HFFc6 (cell line): ENCODE measurements at regions not wholly inside any gene's neighbourhood (a gene's known extent, or its start where the extent isn't known, plus 50 kb on each side); places are given as distances from the start of the nearest gene placed in this dataset.

Source experiments
- DNase-seq: peaks from one replicate; pipeline ENCODE4 v3.0.0-alpha.2; 2018
- H3K27ac Mint-ChIP-seq: 2 replicates; pipeline ENCODE4 v1.8.0; 2020; ENCODE audit warnings: mild to moderate bottlenecking, mixed read lengths
- H3K27me3 Mint-ChIP-seq: 2 replicates; pipeline ENCODE4 v1.8.0; 2021; ENCODE audit warnings: mild to moderate bottlenecking, moderate library complexity, mixed read lengths; ENCODE audit not compliant: insufficient read depth
- H3K36me3 Mint-ChIP-seq: 2 replicates; pipeline ENCODE4 v1.8.0; 2021; ENCODE audit warnings: low read depth, mixed read lengths
- H3K4me1 Mint-ChIP-seq: 2 replicates; pipeline ENCODE4 v1.8.0; 2020; ENCODE audit warnings: low read depth, mixed read lengths
- H3K4me3 Mint-ChIP-seq: 2 replicates; pipeline ENCODE4 v1.8.0; 2020; ENCODE audit warnings: mild to moderate bottlenecking, moderate library complexity, mixed read lengths
- H3K9me3 Mint-ChIP-seq: 2 replicates; pipeline ENCODE4 v1.8.0; 2020; ENCODE audit warnings: mild to moderate bottlenecking, mixed read lengths
- TF ChIP-seq, protein P1 (sequence below): fragments of 200-600 bp; sonication (generic); IDR thresholded peaks from 2 replicates; pipeline ENCODE4 v1.5.0; 2021; ENCODE audit warnings: antibody characterized with exemption, mild to moderate bottlenecking

GRCh38 chr10:78654047-78654590, 414.6 kb upstream of the ZMIZ1 start:
- no peaks in the 10 kb centered on the region for H3K36me3 Mint-ChIP-seq
- peaks cover 10% of the 10 kb centered on the region for H3K4me1 Mint-ChIP-seq
- no peak overlapping the region for H3K4me3 Mint-ChIP-seq
- peaks cover 23% of the 10 kb centered on the region for H3K27me3 Mint-ChIP-seq
- H3K9me3 Mint-ChIP-seq, result no peaks in the 10 kb centered on the region
- no peak for DNase-seq
- TF ChIP-seq, protein P1, sequence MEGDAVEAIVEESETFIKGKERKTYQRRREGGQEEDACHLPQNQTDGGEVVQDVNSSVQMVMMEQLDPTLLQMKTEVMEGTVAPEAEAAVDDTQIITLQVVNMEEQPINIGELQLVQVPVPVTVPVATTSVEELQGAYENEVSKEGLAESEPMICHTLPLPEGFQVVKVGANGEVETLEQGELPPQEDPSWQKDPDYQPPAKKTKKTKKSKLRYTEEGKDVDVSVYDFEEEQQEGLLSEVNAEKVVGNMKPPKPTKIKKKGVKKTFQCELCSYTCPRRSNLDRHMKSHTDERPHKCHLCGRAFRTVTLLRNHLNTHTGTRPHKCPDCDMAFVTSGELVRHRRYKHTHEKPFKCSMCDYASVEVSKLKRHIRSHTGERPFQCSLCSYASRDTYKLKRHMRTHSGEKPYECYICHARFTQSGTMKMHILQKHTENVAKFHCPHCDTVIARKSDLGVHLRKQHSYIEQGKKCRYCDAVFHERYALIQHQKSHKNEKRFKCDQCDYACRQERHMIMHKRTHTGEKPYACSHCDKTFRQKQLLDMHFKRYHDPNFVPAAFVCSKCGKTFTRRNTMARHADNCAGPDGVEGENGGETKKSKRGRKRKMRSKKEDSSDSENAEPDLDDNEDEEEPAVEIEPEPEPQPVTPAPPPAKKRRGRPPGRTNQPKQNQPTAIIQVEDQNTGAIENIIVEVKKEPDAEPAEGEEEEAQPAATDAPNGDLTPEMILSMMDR, result no peak
- no peak overlapping the region for H3K27ac Mint-ChIP-seq

DNA sequence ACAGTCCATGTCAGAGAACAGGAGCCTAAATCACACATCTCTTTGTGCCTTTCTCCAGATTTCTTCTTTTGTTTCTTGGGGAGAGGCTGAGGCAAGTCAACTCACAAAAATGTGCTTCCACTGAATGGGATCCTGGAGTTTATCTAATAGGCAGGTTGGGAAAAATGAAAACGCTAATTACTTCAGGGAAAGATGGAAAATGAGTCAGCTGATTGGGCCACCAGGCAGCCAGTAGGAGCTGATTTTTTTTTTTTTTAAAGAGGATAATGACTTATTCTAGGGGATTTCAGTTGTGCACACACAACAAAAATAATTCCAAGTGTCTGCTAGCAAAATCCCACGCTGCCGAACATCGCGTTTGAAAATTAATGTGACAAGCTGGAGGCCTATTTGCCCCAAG, 412.8 kb upstream of the ZMIZ1 start:
- Mint-ChIP-seq H3K4me3 (no peak overlapping the region), H3K9me3 (no peaks in the 10 kb centered on the region), H3K27ac (no peak overlapping the region), H3K27me3 (peaks cover 19% of the 10 kb centered on the region), H3K36me3 (no peaks in the 10 kb centered on the region), H3K4me1 (no peaks in the 10 kb centered on the region; the same call in 1 of the 2 replicates)
- DNase-seq, result no peak
- TF ChIP-seq, protein P1, result no peak

GRCh38 chr10:78656417-78657162, 412.2 kb upstream of the ZMIZ1 start:
- DNase-seq, result no peak
- H3K4me3 Mint-ChIP-seq, result no peak overlapping the region

GRCh38 chr10:78657163-78657861, 411.5 kb upstream of the ZMIZ1 start:
- no peaks in the 10 kb centered on the region for H3K4me1 Mint-ChIP-seq
- H3K27ac Mint-ChIP-seq, result no peak overlapping the region
- H3K27me3 Mint-ChIP-seq, result peaks cover 14% of the 10 kb centered on the region
- H3K4me3 Mint-ChIP-seq, result no peak overlapping the region
- no peaks in the 10 kb centered on the region for H3K9me3 Mint-ChIP-seq
- no peaks in the 10 kb centered on the region for H3K36me3 Mint-ChIP-seq
- TF ChIP-seq, protein P1, result peak; percentile 87
- peak; percentile 33 for DNase-seq

More at GRCh38 chr10:78656417-78657162, 412.2 kb upstream of the ZMIZ1 start:
- H3K27me3 Mint-ChIP-seq, result peaks cover 16% of the 10 kb centered on the region
- no peaks in the 10 kb centered on the region for H3K9me3 Mint-ChIP-seq
- no peaks in the 10 kb centered on the region for H3K36me3 Mint-ChIP-seq
- H3K4me1 Mint-ChIP-seq, result no peaks in the 10 kb centered on the region
- TF ChIP-seq, protein P1, result no peak
- H3K27ac Mint-ChIP-seq, result no peak overlapping the region

GRCh38 chr10:78657862-78658165, 411.0 kb upstream of the ZMIZ1 start:
- Mint-ChIP-seq H3K9me3 (no peaks in the 10 kb centered on the region), H3K27me3 (peaks cover 14% of the 10 kb centered on the region), H3K4me1 (no peaks in the 10 kb centered on the region), H3K36me3 (no peaks in the 10 kb centered on the region), H3K27ac (no peak overlapping the region), H3K4me3 (no peak overlapping the region)
- DNase-seq, result no peak
- TF ChIP-seq, protein P1, result no peak
